ENCODE measurements at regions not wholly inside any gene's neighbourhood (a gene's known extent, or its start where the extent isn't known, plus 50 kb on each side); places are given as distances from the start of the nearest gene placed in this dataset.

GRCh38 chr1:57976216-57976615 lies 552.4 kb upstream of the DAB1 start:
- no peak for TF ChIP-seq EZH2 (IDR thresholded peaks at IDR 0.05; ENCODE audit: borderline replicate concordance, insufficient read depth, low read depth, low read length, poor library complexity, severe bottlenecking)
- TF ChIP-seq, protein P1, sequence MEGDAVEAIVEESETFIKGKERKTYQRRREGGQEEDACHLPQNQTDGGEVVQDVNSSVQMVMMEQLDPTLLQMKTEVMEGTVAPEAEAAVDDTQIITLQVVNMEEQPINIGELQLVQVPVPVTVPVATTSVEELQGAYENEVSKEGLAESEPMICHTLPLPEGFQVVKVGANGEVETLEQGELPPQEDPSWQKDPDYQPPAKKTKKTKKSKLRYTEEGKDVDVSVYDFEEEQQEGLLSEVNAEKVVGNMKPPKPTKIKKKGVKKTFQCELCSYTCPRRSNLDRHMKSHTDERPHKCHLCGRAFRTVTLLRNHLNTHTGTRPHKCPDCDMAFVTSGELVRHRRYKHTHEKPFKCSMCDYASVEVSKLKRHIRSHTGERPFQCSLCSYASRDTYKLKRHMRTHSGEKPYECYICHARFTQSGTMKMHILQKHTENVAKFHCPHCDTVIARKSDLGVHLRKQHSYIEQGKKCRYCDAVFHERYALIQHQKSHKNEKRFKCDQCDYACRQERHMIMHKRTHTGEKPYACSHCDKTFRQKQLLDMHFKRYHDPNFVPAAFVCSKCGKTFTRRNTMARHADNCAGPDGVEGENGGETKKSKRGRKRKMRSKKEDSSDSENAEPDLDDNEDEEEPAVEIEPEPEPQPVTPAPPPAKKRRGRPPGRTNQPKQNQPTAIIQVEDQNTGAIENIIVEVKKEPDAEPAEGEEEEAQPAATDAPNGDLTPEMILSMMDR (IDR thresholded peaks at IDR 0.05) = no peak
- Histone ChIP-seq H3K4me1 (ENCODE audit: control insufficient read depth in 2 of 2, insufficient read depth in 2 of 2, low read length in 2 of 2) (no peaks in the 10 kb centered on the region), H3K4me3 (ENCODE audit: control extremely low read depth in 1 of 5, extremely low read depth in 1 of 5, insufficient read depth in 1 of 5, low read depth in 2 of 5, low read length in 4 of 5) (no peak overlapping the region), H3K27me3 (replicated peaks in 1 of 4; ENCODE audit: control extremely low read depth in 1 of 4, control insufficient read depth in 3 of 4, insufficient read depth in 4 of 4, low read length in 3 of 4) (peaks cover 0 to 2% (median 0%) of the 10 kb centered on the region in 4 experiments), H3K9me3 (ENCODE audit: control extremely low read depth in 1 of 3, control insufficient read depth in 2 of 3, insufficient read depth in 1 of 3, low read length in 2 of 3) (no peaks in the 10 kb centered on the region), H2AFZ (ENCODE audit: insufficient read depth, low read depth, low read length, poor library complexity, severe bottlenecking) (no peak overlapping the region), H4K20me1 (ENCODE audit: control insufficient read depth, insufficient read depth, low read length, poor library complexity, severe bottlenecking) (no peaks in the 10 kb centered on the region), H3K36me3 (replicated peaks in 1 of 2; ENCODE audit: control extremely low read depth in 1 of 2, control insufficient read depth in 1 of 2, extremely low read depth in 1 of 2, insufficient read depth in 2 of 2, low read length in 1 of 2) (no peaks in the 10 kb centered on the region), H3K9ac (ENCODE audit: low read length) (no peak overlapping the region), H3K27ac (ENCODE audit: low read length in 2 of 2) (no peak overlapping the region), H3K79me2 (ENCODE audit: control insufficient read depth, insufficient read depth, low read length) (no peaks in the 10 kb centered on the region), H3K4me2 (replicated peaks; ENCODE audit: low read depth, low read length, poor library complexity, severe bottlenecking) (no peak overlapping the region)
- 92% methylated on average over 2 of the region's 5 CpGs for WGBS (ENCODE audit: insufficient coverage)
- intact Hi-C loops (cut with micrococcal nuclease) = no loop called here
- CTCF ChIA-PET = no interaction called here
- peaks cover 10% of the 10 kb centered on the region for H3K27me3 Mint-ChIP-seq
- no peaks in the 10 kb centered on the region for H3K4me1 Mint-ChIP-seq
- no peak overlapping the region for H3K27ac Mint-ChIP-seq
- H3K4me3 Mint-ChIP-seq = no peak overlapping the region
- POLR2A ChIA-PET = no interaction called here
- no peak for DNase-seq
- ATAC-seq (ENCODE audit: low read depth) = no peak
- peaks cover 4% of the 10 kb centered on the region for H3K9me3 Mint-ChIP-seq (ENCODE audit: insufficient read depth)

GRCh38 chr1:57968321-57968720 lies 544.5 kb upstream of the DAB1 start:
- ATAC-seq (ENCODE audit: low read depth) (no peak), DNase-seq (no peak)
- no peaks in the 10 kb centered on the region for H3K36me3 ChIP-seq (replicated peaks in 1 of 2; ENCODE audit: control extremely low read depth in 1 of 2, control insufficient read depth in 1 of 2, extremely low read depth in 1 of 2, insufficient read depth in 2 of 2, low read length in 1 of 2)
- Mint-ChIP-seq H3K27me3 (no peaks in the 10 kb centered on the region), H3K27ac (no peak overlapping the region), H3K9me3 (ENCODE audit: insufficient read depth) (no peaks in the 10 kb centered on the region), H3K4me1 (no peaks in the 10 kb centered on the region), H3K4me3 (no peak overlapping the region)
- TF ChIP-seq, protein P1 (IDR thresholded peaks at IDR 0.05) = no peak
- H3K9ac ChIP-seq (ENCODE audit: low read length) = no peak overlapping the region
- H3K27me3 ChIP-seq (replicated peaks in 1 of 4; ENCODE audit: control extremely low read depth in 1 of 4, control insufficient read depth in 3 of 4, insufficient read depth in 4 of 4, low read length in 3 of 4) = no peaks in the 10 kb centered on the region
- no peak overlapping the region for H2AFZ ChIP-seq (ENCODE audit: insufficient read depth, low read depth, low read length, poor library complexity, severe bottlenecking)
- H3K4me3 ChIP-seq (ENCODE audit: control extremely low read depth in 1 of 5, extremely low read depth in 1 of 5, insufficient read depth in 1 of 5, low read depth in 2 of 5, low read length in 4 of 5) = no peak overlapping the region
- ChIA-PET CTCF (interaction anchor here (0.6 kb wide), 1 partner anchor 773 kb away, joined by 3 read pairs; no protein-coding TSS in a partner anchor), POLR2A (no interaction called here)
- H3K9me3 ChIP-seq (ENCODE audit: control extremely low read depth in 1 of 3, control insufficient read depth in 2 of 3, insufficient read depth in 1 of 3, low read length in 2 of 3) = no peaks in the 10 kb centered on the region
- H3K27ac ChIP-seq (ENCODE audit: low read length in 2 of 2) = no peak overlapping the region
- H3K4me2 ChIP-seq (replicated peaks; ENCODE audit: low read depth, low read length, poor library complexity, severe bottlenecking) = no peak overlapping the region
- intact Hi-C loops (cut with micrococcal nuclease) = no loop called here
- H3K79me2 ChIP-seq (ENCODE audit: control insufficient read depth, insufficient read depth, low read length) = no peaks in the 10 kb centered on the region
- WGBS (ENCODE audit: insufficient coverage) = 83% methylated on average over 4 of the region's 5 CpGs
- no peaks in the 10 kb centered on the region for H3K4me1 ChIP-seq (ENCODE audit: control insufficient read depth in 2 of 2, insufficient read depth in 2 of 2, low read length in 2 of 2)
- H4K20me1 ChIP-seq (ENCODE audit: control insufficient read depth, insufficient read depth, low read length, poor library complexity, severe bottlenecking) = no peaks in the 10 kb centered on the region
